Gastroesophageal sphincter (tissue), 3 donors: ENCODE measurements at regions not wholly inside any gene's neighbourhood (a gene's known extent, or its start where the extent isn't known, plus 50 kb on each side); places are given as distances from the start of the nearest gene placed in this dataset.

Experiments used
- CTCF ChIP-seq, 4 experiments: fragments of 200-600 bp in 2 of 4; fragments of 450-650 bp in 2 of 4; sonication (generic) in 1 of 4; IDR thresholded peaks; one replicate each; pipeline ENCODE4 v1.5.1; 2017 to 2019; ENCODE audit warnings: antibody characterized with exemption in 4 of 4, mild to moderate bottlenecking in 2 of 4, moderate library complexity in 2 of 4
- EP300 ChIP-seq: sonication (generic); formaldehyde crosslinking; IDR thresholded peaks from one replicate; pipeline ENCODE4 v1.6.1; 2017; ENCODE audit warnings: antibody characterized with exemption, mild to moderate bottlenecking
- POLR2A ChIP-seq, 2 donors: fragments of 450-650 bp; IDR thresholded peaks; one replicate each; pipeline ENCODE4 v1.6.1; 2017; ENCODE audit warnings: antibody characterized with exemption in 2 of 2, mild to moderate bottlenecking in 2 of 2, moderate library complexity in 1 of 2
- POLR2AphosphoS5 ChIP-seq: sonication (generic); formaldehyde crosslinking; IDR thresholded peaks from one replicate; pipeline ENCODE4 v1.6.1; 2017; ENCODE audit warnings: antibody characterized with exemption

GRCh38 chr21:33967086-33967571 is 51.5 kb upstream of the ATP5PO start:
- TF ChIP-seq POLR2A (IDR thresholded peaks at IDR 0.05) (no peak), EP300 (no peak), CTCF (IDR thresholded peaks at IDR 0.05) (no peak), POLR2AphosphoS5 (no peak)
